ENCODE measurements at regions not wholly inside any gene's neighbourhood (a gene's known extent, or its start where the extent isn't known, plus 50 kb on each side); places are given as distances from the start of the nearest gene placed in this dataset.

- DNase-seq (no peak), ATAC-seq (ENCODE audit: poor library complexity) (no peak)
- Mint-ChIP-seq H3K27me3 (no peaks in the 10 kb centered on the region), H3K4me1 (ENCODE audit: low read depth) (no peaks in the 10 kb centered on the region), H3K27ac (no peak overlapping the region), H3K9me3 (no peaks in the 10 kb centered on the region), H3K4me3 (no peak overlapping the region), H3K36me3 (ENCODE audit: low read depth) (no peaks in the 10 kb centered on the region)
- no peak overlapping the region for H3K27ac ChIP-seq (ENCODE audit: low read depth in 1 of 2, low read length in 2 of 2)
- H3K9me3 ChIP-seq (ENCODE audit: control insufficient read depth in 1 of 2, insufficient read depth in 1 of 2, low read length in 2 of 2) = no peaks in the 10 kb centered on the region
- no peak overlapping the region for H3K4me3 ChIP-seq (ENCODE audit: low read length)
- no peaks in the 10 kb centered on the region for H3K4me1 ChIP-seq (ENCODE audit: insufficient read depth, low read length)
- intact Hi-C loops (cut with DNase I, micrococcal nuclease) = no loop called here
- H3K36me3 ChIP-seq (ENCODE audit: insufficient read depth, low read length) = no peaks in the 10 kb centered on the region
- ChIA-PET CTCF (interaction anchor here (1.1 kb wide), 1 partner anchor 13 kb away, joined by 4 read pairs; no protein-coding TSS in a partner anchor), POLR2A (no interaction called here)
- no peaks in the 10 kb centered on the region for H3K27me3 ChIP-seq (ENCODE audit: control insufficient read depth in 1 of 2, insufficient read depth in 2 of 2, low read length in 2 of 2)
- no peak for TF ChIP-seq CTCF (IDR thresholded peaks at IDR 0.05)
Measured at GRCh38 chr6:147855803-147856482, 347.5 kb downstream of the SAMD5 start.

GRCh38 chr6:147856687-147857086 lies 348.2 kb downstream of the SAMD5 start:
- Mint-ChIP-seq H3K27ac (no peak overlapping the region), H3K36me3 (ENCODE audit: low read depth) (no peaks in the 10 kb centered on the region), H3K9me3 (no peaks in the 10 kb centered on the region), H3K4me3 (no peak overlapping the region), H3K27me3 (no peaks in the 10 kb centered on the region), H3K4me1 (ENCODE audit: low read depth) (no peaks in the 10 kb centered on the region)
- no peaks in the 10 kb centered on the region for H3K9me3 ChIP-seq (ENCODE audit: control insufficient read depth in 1 of 2, insufficient read depth in 1 of 2, low read length in 2 of 2)
- no peaks in the 10 kb centered on the region for H3K4me1 ChIP-seq (ENCODE audit: insufficient read depth, low read length)
- H3K4me3 ChIP-seq (ENCODE audit: low read length) = no peak overlapping the region
- H3K27ac ChIP-seq (ENCODE audit: low read depth in 1 of 2, low read length in 2 of 2) = no peak overlapping the region
- TF ChIP-seq CTCF (IDR thresholded peaks at IDR 0.05) = no peak
- intact Hi-C loops (cut with DNase I, micrococcal nuclease) = no loop called here
- ATAC-seq (ENCODE audit: poor library complexity) (no peak), DNase-seq (no peak)
- ChIA-PET POLR2A (no interaction called here), CTCF (interaction anchor here (1.1 kb wide), 1 partner anchor 13 kb away, joined by 4 read pairs; no protein-coding TSS in a partner anchor)
- H3K36me3 ChIP-seq (ENCODE audit: insufficient read depth, low read length) = no peaks in the 10 kb centered on the region
- no peaks in the 10 kb centered on the region for H3K27me3 ChIP-seq (ENCODE audit: control insufficient read depth in 1 of 2, insufficient read depth in 2 of 2, low read length in 2 of 2)

- no peak for ATAC-seq (ENCODE audit: poor library complexity)
- ChIA-PET POLR2A (no interaction called here), CTCF (no interaction called here)
- Mint-ChIP-seq H3K27me3 (no peaks in the 10 kb centered on the region), H3K27ac (no peak overlapping the region), H3K9me3 (no peaks in the 10 kb centered on the region), H3K4me3 (no peak overlapping the region), H3K36me3 (ENCODE audit: low read depth) (no peaks in the 10 kb centered on the region), H3K4me1 (ENCODE audit: low read depth) (no peaks in the 10 kb centered on the region)
- no peaks in the 10 kb centered on the region for H3K36me3 ChIP-seq (ENCODE audit: insufficient read depth, low read length)
- no peaks in the 10 kb centered on the region for H3K9me3 ChIP-seq (ENCODE audit: control insufficient read depth in 1 of 2, insufficient read depth in 1 of 2, low read length in 2 of 2)
- intact Hi-C loops (cut with DNase I, micrococcal nuclease) = no loop called here
- H3K27me3 ChIP-seq (ENCODE audit: control insufficient read depth in 1 of 2, insufficient read depth in 2 of 2, low read length in 2 of 2) = no peaks in the 10 kb centered on the region
- TF ChIP-seq CTCF (IDR thresholded peaks at IDR 0.05) = no peak
- no peaks in the 10 kb centered on the region for H3K4me1 ChIP-seq (ENCODE audit: insufficient read depth, low read length)
- no peak for DNase-seq
- no peak overlapping the region for H3K4me3 ChIP-seq (ENCODE audit: low read length)
- H3K27ac ChIP-seq (ENCODE audit: low read depth in 1 of 2, low read length in 2 of 2) = no peak overlapping the region
Measured at GRCh38 chr6:147858421-147858820, 349.9 kb downstream of the SAMD5 start.

All from CD4-positive, alpha-beta T cell (primary cell).